NOMO-1 treated with dmso at 0.1 percent for 144 hours (cell line): ENCODE measurements at regions not wholly inside any gene's neighbourhood (a gene's known extent, or its start where the extent isn't known, plus 50 kb on each side); places are given as distances from the start of the nearest gene placed in this dataset.
"Not testable (repeated sequence)": the region's sequence is repeated elsewhere in the genome, so short reads cannot be mapped to it uniquely, and the experiment has no call there.

ENCODE experiments used
- DNase-seq: peaks from one replicate; lab custom pipeline; 2025; ENCODE audit not compliant: unreplicated experiment; lab: John Stamatoyannopoulos, UW

GRCh38 chr12:53869500-53869899 is 69.1 kb upstream of the HOXC13 start:
- no peak for DNase-seq

GRCh38 chr12:53870117-53870516 is 68.5 kb upstream of the HOXC13 start:
- no peak for DNase-seq

DNA sequence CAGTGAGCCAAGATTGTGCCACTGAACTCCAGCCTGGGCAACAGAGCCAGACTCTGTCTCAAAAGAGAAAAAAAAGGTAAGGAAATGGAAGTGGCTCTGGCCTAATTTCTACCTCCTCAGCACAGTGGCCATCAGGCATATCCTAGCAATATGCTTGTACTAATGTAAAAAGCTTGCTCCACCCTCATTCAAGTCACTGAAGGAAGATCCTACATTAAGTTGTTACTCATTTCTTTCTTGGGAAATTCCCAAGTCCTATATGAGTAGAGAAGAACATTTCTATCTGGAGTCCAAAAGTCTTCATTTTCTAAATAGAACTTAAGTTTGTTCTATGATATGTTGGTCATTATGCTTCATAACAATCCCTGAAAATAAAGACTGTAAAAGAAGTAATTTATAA is 67.3 kb upstream of the HOXC13 start:
- no peak for DNase-seq

DNA sequence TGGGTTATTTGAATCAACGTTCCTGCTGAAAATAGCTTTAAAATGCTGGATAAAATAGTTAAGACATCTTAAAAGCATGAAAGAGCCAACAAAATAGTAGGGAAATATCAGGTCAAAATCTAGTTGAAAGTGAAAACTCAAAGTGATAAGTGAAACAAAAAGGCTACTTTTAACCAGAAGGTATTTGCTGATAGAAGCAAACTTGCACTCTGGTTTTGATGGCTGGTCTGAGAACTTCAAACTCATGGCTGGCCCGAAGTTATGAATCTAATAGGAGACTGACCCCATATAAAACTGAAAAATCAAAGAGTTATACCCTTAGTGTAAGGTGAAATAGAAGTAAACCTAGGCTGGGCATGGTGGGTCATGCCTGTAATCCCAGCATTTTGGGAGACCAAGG is 66.3 kb upstream of the HOXC13 start:
- no peak for DNase-seq

- not testable (repeated sequence) for DNase-seq
Observed at GRCh38 chr12:53877961-53878360, 60.7 kb upstream of the HOXC13 start.

DNA sequence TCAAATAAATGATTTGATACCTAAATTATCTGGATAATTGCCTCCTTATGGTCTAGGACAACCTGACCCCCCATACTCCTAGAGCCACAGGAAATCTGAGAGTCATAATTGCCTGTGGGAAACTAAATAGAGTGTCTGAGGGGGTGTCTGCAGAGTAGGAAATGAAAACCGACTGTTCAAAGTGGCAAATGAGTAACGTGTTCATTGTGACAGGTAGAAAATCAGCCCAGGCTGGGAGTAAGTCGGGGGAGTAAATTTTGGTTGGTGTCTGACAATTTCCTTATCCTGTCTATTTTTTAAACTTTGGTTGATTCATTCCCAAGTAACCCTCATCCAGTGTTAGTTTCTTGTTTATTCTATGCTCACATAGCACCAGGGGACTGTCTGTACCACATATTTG is 51.6 kb upstream of the HOXC13 start:
- no peak for DNase-seq

- DNase-seq: no peak
Observed at GRCh38 chr12:53887881-53888280, 50.8 kb upstream of the HOXC13 start.
